Ishikawa (cell line): ENCODE measurements at regions not wholly inside any gene's neighbourhood (a gene's known extent, or its start where the extent isn't known, plus 50 kb on each side); places are given as distances from the start of the nearest gene placed in this dataset.

ENCODE experiments used
- CEBPB ChIP-seq: IDR thresholded peaks from 2 replicates; pipeline ENCODE4 v1.6.1; 2012
- CREB1 ChIP-seq: IDR thresholded peaks from 2 replicates; pipeline ENCODE4 v1.6.1; 2012; ENCODE audit warnings: low read depth
- EGR1 ChIP-seq: IDR thresholded peaks from 2 replicates; pipeline ENCODE4 v1.6.1; 2012
- EP300 ChIP-seq: IDR thresholded peaks from 2 replicates; pipeline ENCODE4 v1.6.1; 2012; ENCODE audit warnings: borderline replicate concordance
- FOXM1 ChIP-seq: IDR thresholded peaks from 2 replicates; pipeline ENCODE4 v1.6.1; 2012; ENCODE audit warnings: low read depth, borderline replicate concordance
- MAX ChIP-seq: IDR thresholded peaks from 2 replicates; pipeline ENCODE4 v1.6.1; 2012
- NFIC ChIP-seq: IDR thresholded peaks from 2 replicates; pipeline ENCODE4 v1.6.1; 2012
- RAD21 ChIP-seq: IDR thresholded peaks from 2 replicates; pipeline ENCODE4 v1.6.1; 2012; ENCODE audit warnings: low read depth
- REST ChIP-seq: IDR thresholded peaks from 2 replicates; pipeline ENCODE4 v1.6.1; 2012; ENCODE audit warnings: low read depth, mild to moderate bottlenecking
- TAF1 ChIP-seq: IDR thresholded peaks from 2 replicates; pipeline ENCODE4 v1.6.1; 2012; ENCODE audit warnings: low read depth, mild to moderate bottlenecking
- TCF12 ChIP-seq: IDR thresholded peaks from 2 replicates; pipeline ENCODE4 v1.6.1; 2012; ENCODE audit warnings: low read depth
- TEAD4 ChIP-seq: IDR thresholded peaks from 2 replicates; pipeline ENCODE4 v1.6.1; 2012
- USF1 ChIP-seq: IDR thresholded peaks from 2 replicates; pipeline ENCODE4 v1.6.1; 2012
- YY1 ChIP-seq: IDR thresholded peaks from 2 replicates; pipeline ENCODE4 v1.6.1; 2012; ENCODE audit warnings: low read depth
- ZBTB7A ChIP-seq: IDR thresholded peaks from 2 replicates; pipeline ENCODE4 v1.6.1; 2012; ENCODE audit warnings: low read depth

- no peak for TF ChIP-seq YY1
- no peak for TF ChIP-seq CREB1
- TF ChIP-seq TCF12 = no peak
- no peak for TF ChIP-seq EP300
- no peak for TF ChIP-seq RAD21
Observed at GRCh38 chr9:120183615-120184014, 396.4 kb downstream of the CDK5RAP2 start.

GRCh38 chr9:120182011-120182410 lies 398.0 kb downstream of the CDK5RAP2 start:
- no peak for TF ChIP-seq TAF1

GRCh38 chr9:120177121-120177520 lies 402.8 kb downstream of the CDK5RAP2 start:
- no peak for TF ChIP-seq TCF12
- TF ChIP-seq REST = no peak
- no peak for TF ChIP-seq NFIC
- TF ChIP-seq CEBPB = no peak
- no peak for TF ChIP-seq USF1
- TF ChIP-seq YY1 = no peak
- no peak for TF ChIP-seq RAD21
- no peak for TF ChIP-seq EP300
- TF ChIP-seq TEAD4 = no peak
- no peak for TF ChIP-seq EGR1
- no peak for TF ChIP-seq FOXM1
- TF ChIP-seq ZBTB7A = no peak
- TF ChIP-seq MAX = no peak
- TF ChIP-seq TAF1 = no peak
- TF ChIP-seq CREB1 = no peak

GRCh38 chr9:120175031-120175430 lies 404.9 kb downstream of the CDK5RAP2 start:
- TF ChIP-seq ZBTB7A = no peak
- TF ChIP-seq EP300 = no peak
- no peak for TF ChIP-seq CEBPB

- TF ChIP-seq EP300 (no peak), TAF1 (no peak), FOXM1 (no peak), TEAD4 (no peak), YY1 (no peak), RAD21 (no peak), MAX (no peak), REST (no peak), CEBPB (no peak), ZBTB7A (no peak), CREB1 (no peak), EGR1 (no peak), NFIC (no peak), TCF12 (no peak), USF1 (no peak)
Observed at GRCh38 chr9:120161776-120162175, 418.2 kb downstream of the CDK5RAP2 start.

GRCh38 chr9:120158221-120158620 lies 421.7 kb downstream of the CDK5RAP2 start:
- no peak for TF ChIP-seq MAX
- no peak for TF ChIP-seq TCF12
- TF ChIP-seq EGR1 = no peak
- no peak for TF ChIP-seq EP300
- TF ChIP-seq USF1 = no peak
- no peak for TF ChIP-seq TAF1
- no peak for TF ChIP-seq CREB1
- TF ChIP-seq FOXM1 = no peak
- no peak for TF ChIP-seq RAD21
- TF ChIP-seq CEBPB = no peak
- no peak for TF ChIP-seq NFIC
- TF ChIP-seq REST = no peak
- no peak for TF ChIP-seq ZBTB7A
- no peak for TF ChIP-seq YY1
- TF ChIP-seq TEAD4 = no peak
